OCI-LY3 (cell line): ENCODE measurements at regions not wholly inside any gene's neighbourhood (a gene's known extent, or its start where the extent isn't known, plus 50 kb on each side); places are given as distances from the start of the nearest gene placed in this dataset.
A peak's percentile ranks its signal among the peaks of the same experiment; 100 is the strongest.

Source experiments
- H2AFZ ChIP-seq: fragments of 200-600, 300-600 bp; shearing (Covaris generic); 2 replicates; pipeline ENCODE4 v1.6.0; 2014; ENCODE audit warnings: antibody characterized with exemption, low read depth, low read length
- H3K27ac ChIP-seq: fragments of 200-600, 300-600 bp; sonication (generic); 2 replicates; pipeline ENCODE4 v1.5.1; 2014; ENCODE audit warnings: mild to moderate bottlenecking, low read length, moderate library complexity, mixed read lengths
- H3K27me3 ChIP-seq: fragments of 200-600, 300-600 bp; sonication (generic); 2 replicates; pipeline ENCODE4 v1.6.1; 2014; ENCODE audit warnings: low read depth, low read length, mixed read lengths
- H3K36me3 ChIP-seq: fragments of 200-600, 300-600 bp; sonication (generic); replicated peaks from 2 replicates; pipeline ENCODE3; 2014; ENCODE audit warnings: low read depth, low read length, mixed read lengths
- H3K4me1 ChIP-seq: fragments of 300-600, 200-600 bp; sonication (generic); 2 replicates; pipeline ENCODE4 v1.6.1; 2014; ENCODE audit warnings: low read length, mixed read lengths
- H3K4me2 ChIP-seq: fragments of 200-600, 300-600 bp; sonication (generic); 2 replicates; pipeline ENCODE4 v1.6.1; 2014; ENCODE audit warnings: low read length, mixed read lengths
- H3K4me3 ChIP-seq: fragments of 300-600, 200-600 bp; sonication (generic); 2 replicates; pipeline ENCODE4 v1.5.1; 2014; ENCODE audit warnings: antibody characterized with exemption, mild to moderate bottlenecking, low read length, moderate library complexity
- H3K79me2 ChIP-seq: fragments of 300-600, 200-600 bp; shearing (Covaris generic); 2 replicates; pipeline ENCODE4 v1.6.1; 2014; ENCODE audit warnings: mild to moderate bottlenecking, low read length, mixed read lengths
- H3K9ac ChIP-seq: fragments of 300-600, 200-600 bp; shearing (Covaris generic); 2 replicates; pipeline ENCODE4 v1.6.0; 2014; ENCODE audit warnings: mild to moderate bottlenecking, low read length, moderate library complexity
- H3K9me3 ChIP-seq: fragments of 200-600, 300-600 bp; shearing (Covaris generic); 2 replicates; pipeline ENCODE4 v1.6.1; 2014; ENCODE audit warnings: low read length, mixed read lengths; ENCODE audit not compliant: insufficient read depth
- H4K20me1 ChIP-seq: fragments of 200-600, 300-600 bp; sonication (generic); 2 replicates; pipeline ENCODE4 v1.6.1; 2016; ENCODE audit warnings: low read length, mixed read lengths; ENCODE audit not compliant: insufficient read depth
- EZH2phosphoT487 ChIP-seq: fragments of 200-600 bp; shearing (Covaris generic); IDR thresholded peaks from 2 replicates; pipeline ENCODE4 v1.6.1; 2018; ENCODE audit warnings: antibody characterized with exemption, mixed run types, low read depth
- TF ChIP-seq, protein P1 (sequence below): fragments of 200-600, 300-600 bp; sonication (generic); IDR thresholded peaks from 2 replicates; pipeline ENCODE4 v1.5.1; 2014; ENCODE audit warnings: antibody characterized with exemption, low read length, low read depth

DNA sequence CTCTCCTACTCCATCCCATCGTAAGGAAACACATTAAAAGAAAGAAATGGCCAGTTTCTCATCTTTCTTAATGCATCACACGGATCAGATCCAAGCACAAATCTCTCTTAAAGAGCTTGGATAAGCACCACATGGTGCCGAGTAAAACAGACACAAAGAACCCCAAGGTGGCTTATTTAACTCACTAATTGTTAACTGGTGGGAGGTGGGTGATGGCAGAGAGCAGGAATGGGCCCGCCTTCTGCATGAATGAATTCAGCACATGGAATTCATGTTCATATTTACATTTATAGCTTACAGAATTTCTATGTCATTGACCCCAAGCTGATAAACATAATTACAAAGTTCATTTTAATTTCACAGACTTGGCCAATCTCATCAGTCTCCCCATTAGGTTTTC, 89.9 kb downstream of the MZT1 start:
- no peak overlapping the region for H3K4me3 ChIP-seq
- TF ChIP-seq, protein P1, sequence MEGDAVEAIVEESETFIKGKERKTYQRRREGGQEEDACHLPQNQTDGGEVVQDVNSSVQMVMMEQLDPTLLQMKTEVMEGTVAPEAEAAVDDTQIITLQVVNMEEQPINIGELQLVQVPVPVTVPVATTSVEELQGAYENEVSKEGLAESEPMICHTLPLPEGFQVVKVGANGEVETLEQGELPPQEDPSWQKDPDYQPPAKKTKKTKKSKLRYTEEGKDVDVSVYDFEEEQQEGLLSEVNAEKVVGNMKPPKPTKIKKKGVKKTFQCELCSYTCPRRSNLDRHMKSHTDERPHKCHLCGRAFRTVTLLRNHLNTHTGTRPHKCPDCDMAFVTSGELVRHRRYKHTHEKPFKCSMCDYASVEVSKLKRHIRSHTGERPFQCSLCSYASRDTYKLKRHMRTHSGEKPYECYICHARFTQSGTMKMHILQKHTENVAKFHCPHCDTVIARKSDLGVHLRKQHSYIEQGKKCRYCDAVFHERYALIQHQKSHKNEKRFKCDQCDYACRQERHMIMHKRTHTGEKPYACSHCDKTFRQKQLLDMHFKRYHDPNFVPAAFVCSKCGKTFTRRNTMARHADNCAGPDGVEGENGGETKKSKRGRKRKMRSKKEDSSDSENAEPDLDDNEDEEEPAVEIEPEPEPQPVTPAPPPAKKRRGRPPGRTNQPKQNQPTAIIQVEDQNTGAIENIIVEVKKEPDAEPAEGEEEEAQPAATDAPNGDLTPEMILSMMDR: no peak
- TF ChIP-seq EZH2phosphoT487: no peak
- no peaks in the 10 kb centered on the region for H3K79me2 ChIP-seq
- no peaks in the 10 kb centered on the region for H3K36me3 ChIP-seq
- H2AFZ ChIP-seq: no peak overlapping the region; the same call in 1 of the 2 replicates
- H3K27me3 ChIP-seq: no peaks in the 10 kb centered on the region
- H3K9ac ChIP-seq: no peak overlapping the region
- no peak overlapping the region for H3K27ac ChIP-seq
- no peak overlapping the region for H3K4me2 ChIP-seq
- H3K9me3 ChIP-seq: no peaks in the 10 kb centered on the region
- no peaks in the 10 kb centered on the region for H3K4me1 ChIP-seq
- H4K20me1 ChIP-seq: no peaks in the 10 kb centered on the region

DNA sequence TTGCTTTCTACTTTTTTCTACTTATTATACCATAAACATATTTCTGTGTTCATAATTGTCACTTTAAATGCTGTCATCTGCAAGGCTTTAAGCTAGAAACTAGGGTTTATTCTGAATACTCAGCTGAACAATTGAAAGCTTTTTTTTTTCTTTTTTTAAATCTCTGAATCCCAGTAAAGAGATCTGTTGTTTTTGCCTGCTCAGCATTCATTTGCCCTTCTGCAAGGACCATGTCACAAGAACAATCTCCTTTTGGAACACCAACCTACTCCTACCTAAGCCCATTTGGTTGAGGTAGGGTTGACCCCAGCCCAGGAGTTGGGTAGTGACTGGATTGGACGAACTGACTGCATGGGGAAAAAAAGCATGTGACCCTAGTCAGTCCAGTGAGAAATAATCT, 92.6 kb downstream of the MZT1 start:
- H3K9ac ChIP-seq: no peak overlapping the region
- no peak overlapping the region for H3K4me2 ChIP-seq
- H3K79me2 ChIP-seq: no peaks in the 10 kb centered on the region
- H2AFZ ChIP-seq: no peak overlapping the region
- H4K20me1 ChIP-seq: no peaks in the 10 kb centered on the region
- H3K27ac ChIP-seq: no peak overlapping the region
- no peaks in the 10 kb centered on the region for H3K36me3 ChIP-seq
- no peak for TF ChIP-seq EZH2phosphoT487
- TF ChIP-seq, protein P1: no peak
- no peak overlapping the region for H3K4me3 ChIP-seq
- no peaks in the 10 kb centered on the region for H3K27me3 ChIP-seq
- H3K9me3 ChIP-seq: no peaks in the 10 kb centered on the region
- H3K4me1 ChIP-seq: no peaks in the 10 kb centered on the region

DNA sequence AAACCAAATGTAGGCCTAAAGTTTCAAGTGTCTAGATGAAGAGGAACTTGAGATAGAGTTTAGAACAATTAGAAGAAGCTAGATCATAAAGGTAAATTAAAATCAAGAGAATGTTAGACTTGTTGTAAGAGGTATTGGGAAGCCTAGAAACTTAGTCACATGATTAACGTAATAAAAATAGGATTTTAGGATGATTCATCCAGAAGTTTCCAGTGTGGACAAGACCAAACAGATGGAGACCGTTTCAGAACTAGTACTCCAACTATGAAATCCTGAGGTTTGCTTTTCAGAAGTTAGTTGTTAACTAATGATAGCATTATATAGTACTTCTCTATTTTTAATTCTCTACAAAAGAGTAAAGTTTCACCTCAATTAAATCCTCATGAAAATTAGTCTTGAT, 104.9 kb downstream of the MZT1 start:
- Histone ChIP-seq H3K79me2 (no peaks in the 10 kb centered on the region), H3K36me3 (no peaks in the 10 kb centered on the region)

DNA sequence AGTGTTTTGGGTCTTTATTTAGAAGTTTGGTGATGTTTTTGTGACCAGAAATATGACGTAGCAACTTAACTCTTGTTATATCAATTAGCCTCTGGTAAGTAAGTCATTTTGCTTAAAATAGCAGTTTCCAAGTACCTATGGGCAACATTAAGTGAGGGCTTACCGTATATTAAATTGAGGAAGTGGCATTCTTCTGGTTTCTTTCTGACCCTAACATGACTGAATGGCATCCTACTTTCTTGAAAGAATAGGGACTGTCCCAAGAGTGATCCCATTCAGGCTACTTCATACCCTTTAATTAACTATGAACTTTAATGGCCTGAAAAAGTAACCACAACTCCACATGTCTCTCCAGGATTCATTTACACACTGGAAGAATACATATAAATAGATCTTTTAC, 106.6 kb downstream of the MZT1 start:
- Histone ChIP-seq H3K4me3 (no peak overlapping the region), H3K9me3 (no peaks in the 10 kb centered on the region), H3K4me2 (peak overlapping the region; percentile 35), H3K9ac (no peak overlapping the region), H2AFZ (no peak overlapping the region), H3K79me2 (no peaks in the 10 kb centered on the region), H3K36me3 (no peaks in the 10 kb centered on the region), H3K4me1 (peaks cover 11% of the 10 kb centered on the region), H3K27me3 (no peaks in the 10 kb centered on the region), H4K20me1 (no peaks in the 10 kb centered on the region), H3K27ac (no peak overlapping the region)
- TF ChIP-seq, protein P1: no peak
- no peak for TF ChIP-seq EZH2phosphoT487

More for the DNA sequence above, 104.9 kb downstream of the MZT1 start:
- no peak overlapping the region for H3K9ac ChIP-seq
- H3K27ac ChIP-seq: no peak overlapping the region
- no peak overlapping the region for H3K4me3 ChIP-seq
- H2AFZ ChIP-seq: no peak overlapping the region
- TF ChIP-seq EZH2phosphoT487: no peak
- TF ChIP-seq, protein P1: no peak
- no peak overlapping the region for H3K4me2 ChIP-seq
- peaks cover 11% of the 10 kb centered on the region for H3K4me1 ChIP-seq
- no peaks in the 10 kb centered on the region for H4K20me1 ChIP-seq
- H3K27me3 ChIP-seq: no peaks in the 10 kb centered on the region
- no peaks in the 10 kb centered on the region for H3K9me3 ChIP-seq
